ENCODE measurements at regions not wholly inside any gene's neighbourhood (a gene's known extent, or its start where the extent isn't known, plus 50 kb on each side); places are given as distances from the start of the nearest gene placed in this dataset.

GRCh38 chr14:22007363-22007762 is 333.7 kb upstream of the OR4E1 start:
- intact Hi-C loops (cut with DNase I; ENCODE audit: low total_unique reads): no loop called here
- peaks cover 0 to 6% (median 0%) of the 10 kb centered on the region in 4 donors for H3K4me1 ChIP-seq
- no peak overlapping the region for H3K27ac ChIP-seq
- no peak for TF ChIP-seq CTCF (IDR thresholded peaks at IDR 0.05)
- no peak for TF ChIP-seq POLR2A (IDR thresholded peaks at IDR 0.05)
- no peak for TF ChIP-seq EP300 (IDR thresholded peaks at IDR 0.05)
- no peak for TF ChIP-seq POLR2AphosphoS5 (IDR thresholded peaks at IDR 0.05)
- H3K9me3 ChIP-seq: no peaks in the 10 kb centered on the region
- DNase-seq: no peak
- no peaks in the 10 kb centered on the region for H3K36me3 ChIP-seq
- WGBS, 5 donors: 87 to 100% (median 94%) methylated on average over 3 of the region's 3 CpGs
- no peaks in the 10 kb centered on the region for H3K27me3 ChIP-seq
- H3K4me3 ChIP-seq: no peak overlapping the region

GRCh38 chr14:22003461-22003860 is 329.8 kb upstream of the OR4E1 start:
- Histone ChIP-seq H3K4me1 (no peaks in the 10 kb centered on the region), H3K4me3 (no peak overlapping the region), H3K36me3 (no peaks in the 10 kb centered on the region), H3K9me3 (no peaks in the 10 kb centered on the region), H3K27ac (no peak overlapping the region), H3K27me3 (no peaks in the 10 kb centered on the region)
- intact Hi-C loops (cut with DNase I; ENCODE audit: low total_unique reads): no loop called here
- TF ChIP-seq POLR2AphosphoS5 (IDR thresholded peaks at IDR 0.05): no peak
- TF ChIP-seq CTCF (IDR thresholded peaks at IDR 0.05): no peak
- no peak for TF ChIP-seq EP300 (IDR thresholded peaks at IDR 0.05)
- no peak for TF ChIP-seq POLR2A (IDR thresholded peaks at IDR 0.05)
- 71 to 91% (median 78%) methylated on average over 9 of the region's 9 CpGs for WGBS, 5 donors
- no peak for DNase-seq

GRCh38 chr14:22002860-22003284 is 329.3 kb upstream of the OR4E1 start:
- intact Hi-C loops (cut with DNase I; ENCODE audit: low total_unique reads): no loop called here
- Histone ChIP-seq H3K27me3 (no peaks in the 10 kb centered on the region), H3K27ac (no peak overlapping the region), H3K4me1 (no peaks in the 10 kb centered on the region), H3K4me3 (no peak overlapping the region), H3K9me3 (no peaks in the 10 kb centered on the region), H3K36me3 (no peaks in the 10 kb centered on the region)
- 30 to 43% (median 32%) methylated on average over 10 of the region's 10 CpGs for WGBS, 5 donors
- no peak for TF ChIP-seq POLR2A (IDR thresholded peaks at IDR 0.05)
- no peak for TF ChIP-seq EP300 (IDR thresholded peaks at IDR 0.05)
- TF ChIP-seq POLR2AphosphoS5 (IDR thresholded peaks at IDR 0.05): no peak
- no peak for TF ChIP-seq CTCF (IDR thresholded peaks at IDR 0.05)
- peak in 1 of 2 donors; percentile 49 for DNase-seq

- Histone ChIP-seq H3K36me3 (no peaks in the 10 kb centered on the region), H3K27me3 (no peaks in the 10 kb centered on the region), H3K27ac (no peak overlapping the region), H3K9me3 (no peaks in the 10 kb centered on the region), H3K4me1 (no peaks in the 10 kb centered on the region), H3K4me3 (no peak overlapping the region)
- intact Hi-C loops (cut with DNase I; ENCODE audit: low total_unique reads): no loop called here
- TF ChIP-seq POLR2AphosphoS5 (IDR thresholded peaks at IDR 0.05) (no peak), EP300 (IDR thresholded peaks at IDR 0.05) (no peak), CTCF (IDR thresholded peaks at IDR 0.05) (no peak), POLR2A (IDR thresholded peaks at IDR 0.05) (no peak)
- WGBS, 5 donors: 52 to 74% (median 69%) methylated on average over 2 of the region's 2 CpGs
- DNase-seq: no peak
These were observed 325.8 kb upstream of the OR4E1 start for GRCh38 chr14:21999402-21999801.
